Keratinocyte (primary cell): ENCODE measurements at regions not wholly inside any gene's neighbourhood (a gene's known extent, or its start where the extent isn't known, plus 50 kb on each side); places are given as distances from the start of the nearest gene placed in this dataset.

Source experiments
- EZH2 ChIP-seq: IDR thresholded peaks from one replicate; pipeline ENCODE4 v1.6.1; 2012; ENCODE audit warnings: inconsistent platforms, mild to moderate bottlenecking, low read length, moderate library complexity
- TF ChIP-seq, protein P1 (sequence below), 3 experiments: IDR thresholded peaks in 1 of 3; conservative IDR thresholded peaks in 1 of 3; optimal IDR thresholded peaks in 1 of 3; 2 replicates in 2 of 3; 3 replicates in 1 of 3; pipeline versions ENCODE3 to v1.5.1; 2011; ENCODE audit warnings: low read length in 3 of 3, mild to moderate bottlenecking in 3 of 3, moderate library complexity in 2 of 3, control low read depth in 1 of 3, inconsistent platforms in 1 of 3; ENCODE audit not compliant: insufficient read depth in 2 of 3; ENCODE audit errors: extremely low read depth in 1 of 3

DNA sequence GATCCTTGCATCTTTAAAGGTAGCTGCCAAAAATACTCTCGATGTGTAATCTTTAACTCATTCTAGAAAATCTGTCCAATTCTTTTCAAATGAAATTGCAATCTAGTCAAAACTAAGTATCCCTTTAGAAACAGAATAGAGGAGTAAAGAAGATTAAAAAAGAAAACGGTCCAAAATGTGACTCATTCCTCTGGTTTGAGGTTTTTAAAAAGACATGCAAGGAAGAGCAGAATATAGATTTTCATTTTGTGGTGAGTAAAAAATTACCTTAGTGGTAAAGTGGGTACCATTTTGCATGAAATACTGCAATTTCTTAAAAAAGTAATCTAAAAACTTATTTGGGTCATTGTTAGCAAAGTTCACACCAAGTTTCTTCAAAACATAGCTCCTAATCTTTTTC lies 108.4 kb downstream of the BRMS1L start:
- TF ChIP-seq, protein P1, sequence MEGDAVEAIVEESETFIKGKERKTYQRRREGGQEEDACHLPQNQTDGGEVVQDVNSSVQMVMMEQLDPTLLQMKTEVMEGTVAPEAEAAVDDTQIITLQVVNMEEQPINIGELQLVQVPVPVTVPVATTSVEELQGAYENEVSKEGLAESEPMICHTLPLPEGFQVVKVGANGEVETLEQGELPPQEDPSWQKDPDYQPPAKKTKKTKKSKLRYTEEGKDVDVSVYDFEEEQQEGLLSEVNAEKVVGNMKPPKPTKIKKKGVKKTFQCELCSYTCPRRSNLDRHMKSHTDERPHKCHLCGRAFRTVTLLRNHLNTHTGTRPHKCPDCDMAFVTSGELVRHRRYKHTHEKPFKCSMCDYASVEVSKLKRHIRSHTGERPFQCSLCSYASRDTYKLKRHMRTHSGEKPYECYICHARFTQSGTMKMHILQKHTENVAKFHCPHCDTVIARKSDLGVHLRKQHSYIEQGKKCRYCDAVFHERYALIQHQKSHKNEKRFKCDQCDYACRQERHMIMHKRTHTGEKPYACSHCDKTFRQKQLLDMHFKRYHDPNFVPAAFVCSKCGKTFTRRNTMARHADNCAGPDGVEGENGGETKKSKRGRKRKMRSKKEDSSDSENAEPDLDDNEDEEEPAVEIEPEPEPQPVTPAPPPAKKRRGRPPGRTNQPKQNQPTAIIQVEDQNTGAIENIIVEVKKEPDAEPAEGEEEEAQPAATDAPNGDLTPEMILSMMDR (optimal IDR thresholded peaks at IDR 0.05 in 1 of 3, IDR thresholded peaks at IDR 0.05 in 1 of 3, conservative IDR thresholded peaks at IDR 0.05 in 1 of 3; ENCODE audit: extremely low read depth in 1 of 3, insufficient read depth in 2 of 3, low read length in 3 of 3) = no peak
- no peak for TF ChIP-seq EZH2
